Stimulated activated memory B cell treated with anti-CD40 and anti-IgM and Interleukin-4, amounts not matched to agents 10 μg/mL and 1 μg/mL and 100 μg/mL, for 72 hours (primary cell): ENCODE measurements at regions not wholly inside any gene's neighbourhood (a gene's known extent, or its start where the extent isn't known, plus 50 kb on each side); places are given as distances from the start of the nearest gene placed in this dataset.

Experiments
- ATAC-seq: fragments of 150-1000 bp; cut with Tn5 transposase; 2 replicates; pipeline ENCODE4 v1.10.0; 2021
- H3K27ac Mint-ChIP-seq: one replicate; pipeline ENCODE4 v1.8.0; 2022; ENCODE audit warnings: mild to moderate bottlenecking, mixed read lengths
- H3K27me3 Mint-ChIP-seq: one replicate; pipeline ENCODE4 v1.8.0; 2022; ENCODE audit warnings: mixed read lengths
- H3K36me3 Mint-ChIP-seq: one replicate; pipeline ENCODE4 v1.8.0; 2022; ENCODE audit warnings: mixed read lengths
- H3K4me1 Mint-ChIP-seq: one replicate; pipeline ENCODE4 v1.8.0; 2022; ENCODE audit warnings: mixed read lengths
- H3K4me3 Mint-ChIP-seq: one replicate; pipeline ENCODE4 v1.8.0; 2022; ENCODE audit warnings: mild to moderate bottlenecking, moderate library complexity, mixed read lengths
- H3K9me3 Mint-ChIP-seq: one replicate; pipeline ENCODE4 v1.8.0; 2022; ENCODE audit warnings: mixed read lengths

GRCh38 chr4:46684041-46684440, 225.0 kb downstream of the COX7B2 start:
- no peaks in the 10 kb centered on the region for H3K27me3 Mint-ChIP-seq
- H3K36me3 Mint-ChIP-seq: no peaks in the 10 kb centered on the region
- H3K4me1 Mint-ChIP-seq: no peaks in the 10 kb centered on the region
- H3K9me3 Mint-ChIP-seq: peaks cover 3% of the 10 kb centered on the region
- H3K27ac Mint-ChIP-seq: no peak overlapping the region
- ATAC-seq: no peak
- H3K4me3 Mint-ChIP-seq: no peak overlapping the region

- Mint-ChIP-seq H3K9me3 (peaks cover 7% of the 10 kb centered on the region), H3K36me3 (no peaks in the 10 kb centered on the region), H3K4me1 (no peaks in the 10 kb centered on the region), H3K27me3 (no peaks in the 10 kb centered on the region), H3K27ac (no peak overlapping the region), H3K4me3 (no peak overlapping the region)
- ATAC-seq: no peak
Measured at GRCh38 chr4:46676364-46676763, 232.7 kb downstream of the COX7B2 start.

- Mint-ChIP-seq H3K9me3 (peaks cover 7% of the 10 kb centered on the region), H3K4me1 (no peaks in the 10 kb centered on the region), H3K4me3 (no peak overlapping the region), H3K27me3 (no peaks in the 10 kb centered on the region), H3K36me3 (no peaks in the 10 kb centered on the region), H3K27ac (no peak overlapping the region)
- no peak for ATAC-seq
Measured at GRCh38 chr4:46674326-46674725, 234.7 kb downstream of the COX7B2 start.

GRCh38 chr4:46667790-46668189, 241.3 kb downstream of the COX7B2 start:
- H3K27ac Mint-ChIP-seq: no peak overlapping the region
- H3K9me3 Mint-ChIP-seq: peaks cover 3% of the 10 kb centered on the region
- no peak for ATAC-seq
- no peaks in the 10 kb centered on the region for H3K27me3 Mint-ChIP-seq
- H3K4me1 Mint-ChIP-seq: no peaks in the 10 kb centered on the region
- H3K36me3 Mint-ChIP-seq: no peaks in the 10 kb centered on the region
- H3K4me3 Mint-ChIP-seq: no peak overlapping the region

GRCh38 chr4:46656071-46656470, 253.0 kb downstream of the COX7B2 start:
- Mint-ChIP-seq H3K36me3 (no peaks in the 10 kb centered on the region), H3K4me1 (no peaks in the 10 kb centered on the region), H3K9me3 (peaks cover 3% of the 10 kb centered on the region), H3K27ac (no peak overlapping the region), H3K4me3 (no peak overlapping the region), H3K27me3 (no peaks in the 10 kb centered on the region)
- no peak for ATAC-seq

- ATAC-seq: peak; percentile 59
- no peak overlapping the region for H3K27ac Mint-ChIP-seq
- H3K27me3 Mint-ChIP-seq: no peaks in the 10 kb centered on the region
- no peaks in the 10 kb centered on the region for H3K36me3 Mint-ChIP-seq
- peaks cover 4% of the 10 kb centered on the region for H3K9me3 Mint-ChIP-seq
- H3K4me1 Mint-ChIP-seq: no peaks in the 10 kb centered on the region
- no peak overlapping the region for H3K4me3 Mint-ChIP-seq
Measured at GRCh38 chr4:46653842-46654241, 255.2 kb downstream of the COX7B2 start.

DNA sequence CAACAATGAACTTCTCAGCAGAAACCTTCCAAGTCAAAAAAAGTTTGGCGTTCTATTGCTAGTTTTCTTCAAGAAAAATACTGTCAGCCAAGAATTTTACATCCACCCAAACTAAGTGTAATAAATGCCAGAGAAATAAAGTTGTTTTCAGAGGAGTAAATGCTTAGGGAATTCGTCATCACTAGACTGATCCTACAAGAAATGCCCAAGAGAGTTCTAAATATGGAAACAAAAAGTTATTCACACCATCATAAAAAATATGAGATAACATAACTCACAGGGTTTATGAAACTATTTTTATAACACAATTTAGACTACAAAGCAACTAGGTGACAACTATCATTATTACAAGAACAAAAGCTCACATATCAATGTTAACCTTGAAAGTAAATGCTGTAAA, 259.5 kb upstream of the GABRA2 start:
- no peak overlapping the region for H3K27ac Mint-ChIP-seq
- H3K36me3 Mint-ChIP-seq: no peaks in the 10 kb centered on the region
- no peak for ATAC-seq
- H3K4me1 Mint-ChIP-seq: no peaks in the 10 kb centered on the region
- H3K27me3 Mint-ChIP-seq: no peaks in the 10 kb centered on the region
- peaks cover 4% of the 10 kb centered on the region for H3K9me3 Mint-ChIP-seq
- no peak overlapping the region for H3K4me3 Mint-ChIP-seq

DNA sequence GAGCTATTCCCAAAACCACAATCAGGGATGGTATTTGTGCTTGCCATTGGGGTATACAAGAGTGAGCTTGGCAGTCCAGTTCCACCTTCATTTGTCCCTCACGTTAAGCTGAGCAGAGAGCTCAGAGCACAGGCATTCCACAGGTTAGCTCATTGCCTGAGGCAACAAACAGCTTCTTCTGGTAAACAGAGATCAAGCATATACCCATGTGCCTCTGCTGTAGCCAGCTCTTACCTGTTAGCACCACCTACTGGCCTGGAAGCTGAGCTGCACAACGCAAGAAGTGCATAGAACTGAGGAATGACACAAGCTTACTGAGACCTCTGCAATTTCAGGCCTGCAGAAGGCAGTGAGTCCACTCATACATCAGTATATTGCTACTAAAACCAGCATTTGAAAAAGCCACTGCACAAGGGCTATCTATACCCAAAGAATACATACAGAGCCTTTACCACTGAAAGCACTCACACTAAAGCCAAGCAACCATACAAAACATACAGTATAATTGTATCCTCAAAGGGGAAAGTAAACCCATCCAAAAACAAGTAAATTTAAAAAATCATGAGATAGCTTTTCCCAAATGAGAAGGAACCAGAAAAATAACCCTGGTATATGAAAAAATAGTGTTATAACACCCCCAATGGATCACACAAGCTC, 258.3 kb upstream of the GABRA2 start:
- no peaks in the 10 kb centered on the region for H3K4me1 Mint-ChIP-seq
- H3K27ac Mint-ChIP-seq: no peak overlapping the region
- ATAC-seq: no peak
- no peaks in the 10 kb centered on the region for H3K27me3 Mint-ChIP-seq
- H3K36me3 Mint-ChIP-seq: no peaks in the 10 kb centered on the region
- H3K9me3 Mint-ChIP-seq: peaks cover 4% of the 10 kb centered on the region
- H3K4me3 Mint-ChIP-seq: no peak overlapping the region

DNA sequence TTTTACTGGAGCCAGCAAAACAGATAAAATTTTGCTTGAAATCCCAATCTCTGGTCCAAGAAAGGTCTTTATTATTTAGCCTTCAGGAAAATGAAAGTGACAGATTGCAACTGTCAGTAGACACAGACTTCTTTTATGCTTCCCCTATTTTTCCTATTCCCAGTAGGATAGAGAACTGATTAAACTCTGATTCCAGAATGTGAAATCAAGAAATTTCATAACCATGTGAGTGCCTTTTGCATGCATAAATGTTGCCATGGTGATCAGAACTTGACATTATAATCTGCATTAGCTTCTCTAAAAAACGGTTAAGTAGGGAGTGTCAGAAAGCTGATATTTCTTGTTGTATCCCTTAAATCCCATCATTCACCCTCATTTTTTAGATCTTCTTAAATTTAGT, 255.2 kb upstream of the GABRA2 start:
- no peak overlapping the region for H3K27ac Mint-ChIP-seq

More for the DNA sequence above, 255.2 kb upstream of the GABRA2 start:
- H3K36me3 Mint-ChIP-seq: no peaks in the 10 kb centered on the region
- no peak overlapping the region for H3K4me3 Mint-ChIP-seq
- H3K9me3 Mint-ChIP-seq: no peaks in the 10 kb centered on the region
- H3K27me3 Mint-ChIP-seq: no peaks in the 10 kb centered on the region
- no peak for ATAC-seq
- no peaks in the 10 kb centered on the region for H3K4me1 Mint-ChIP-seq
